HuH-7 (cell line): ENCODE measurements at regions not wholly inside any gene's neighbourhood (a gene's known extent, or its start where the extent isn't known, plus 50 kb on each side); places are given as distances from the start of the nearest gene placed in this dataset.

Source experiments
- DNase-seq: peaks from one replicate; pipeline ENCODE4 v3.0.0; 2011; ENCODE audit warnings: low spot score

GRCh38 chr1:165025805-165026204 is 330.7 kb downstream of the LMX1A start:
- DNase-seq: no peak

DNA sequence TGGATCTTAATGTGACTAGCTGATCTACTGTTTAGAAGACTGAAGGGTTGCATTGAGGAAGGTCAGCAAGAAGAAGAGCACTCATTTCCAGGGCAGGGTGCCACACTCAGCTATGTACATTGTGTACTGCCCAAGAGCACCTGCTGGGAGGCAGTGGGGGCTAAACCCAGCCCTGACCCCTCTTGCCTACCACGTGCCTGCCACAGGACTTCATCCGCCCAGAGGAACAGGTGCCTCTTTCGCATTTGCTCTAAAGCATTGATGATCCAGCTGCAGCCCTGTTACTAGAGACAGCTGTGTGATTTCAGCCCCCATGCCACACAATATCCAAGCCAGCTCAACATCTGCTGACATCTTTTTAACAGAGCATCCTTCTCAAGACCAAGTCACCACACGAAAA is 341.8 kb downstream of the LMX1A start:
- DNase-seq: no peak

DNA sequence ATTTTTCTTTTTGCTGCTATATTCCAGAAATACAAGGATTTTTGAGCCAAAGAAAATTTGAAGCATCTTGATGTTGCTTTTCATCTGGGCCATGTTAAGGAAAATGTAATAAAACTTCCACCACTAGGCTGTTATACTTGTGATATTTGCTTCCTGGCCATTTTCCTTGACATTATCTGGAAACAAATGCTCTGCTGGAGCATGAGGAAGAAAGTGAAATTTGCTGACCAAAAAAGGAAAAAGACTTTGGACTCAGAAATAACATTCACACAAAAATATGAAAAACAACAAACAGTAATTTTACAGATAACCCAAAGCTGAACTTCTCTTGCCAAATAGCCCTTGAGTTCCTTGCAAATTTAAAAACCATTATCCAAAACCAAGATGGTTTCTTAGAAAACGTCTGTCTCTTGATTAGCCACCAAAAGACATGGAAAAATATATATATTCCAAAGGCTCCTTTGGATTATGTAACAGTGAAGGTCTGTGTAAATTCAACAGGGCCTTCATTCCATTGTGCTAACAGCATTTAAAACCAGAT is 344.5 kb downstream of the LMX1A start:
- DNase-seq: no peak

- DNase-seq: no peak
Observed at GRCh38 chr1:165011186-165011585, 345.3 kb downstream of the LMX1A start.

GRCh38 chr1:165010418-165011070 is 346.0 kb downstream of the LMX1A start:
- DNase-seq: no peak

DNA sequence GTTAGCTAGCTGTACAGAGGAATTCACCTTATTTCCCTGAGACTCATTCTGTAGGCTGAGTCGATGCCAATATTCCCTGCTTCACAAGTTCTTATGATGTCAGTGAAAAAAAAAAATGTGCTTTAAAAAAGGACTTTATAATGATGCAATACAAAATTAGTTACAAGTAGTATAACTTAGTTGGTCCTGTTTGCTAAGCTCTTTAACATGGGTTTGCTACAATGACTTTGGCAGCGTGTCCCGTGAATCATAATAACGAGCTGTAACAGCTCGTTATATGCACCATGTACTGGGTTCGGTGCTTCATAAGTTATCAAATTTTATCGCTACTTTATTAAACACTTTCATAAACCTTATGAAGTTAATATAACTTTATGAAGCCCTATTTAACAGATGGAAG is 349.7 kb downstream of the LMX1A start:
- DNase-seq: no peak

DNA sequence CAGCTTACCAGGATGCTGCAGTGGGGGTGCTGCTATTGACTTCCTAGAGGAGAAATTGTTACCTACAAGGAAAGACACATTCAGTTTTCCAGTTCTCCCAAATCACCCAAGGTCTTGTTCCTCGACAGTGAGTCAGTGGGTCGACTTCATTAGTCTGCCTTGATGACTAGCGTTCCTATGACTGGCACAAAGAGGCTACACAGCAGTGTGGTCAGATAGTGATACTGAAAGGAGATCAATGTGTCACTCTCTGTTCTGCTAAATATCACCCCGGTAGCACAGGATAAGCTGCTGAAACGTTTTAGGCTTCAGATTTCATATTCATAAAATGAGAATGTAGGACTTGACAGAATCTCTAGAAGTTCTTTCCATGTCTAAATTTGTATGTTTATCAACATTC is 357.4 kb downstream of the LMX1A start:
- DNase-seq: no peak

DNA sequence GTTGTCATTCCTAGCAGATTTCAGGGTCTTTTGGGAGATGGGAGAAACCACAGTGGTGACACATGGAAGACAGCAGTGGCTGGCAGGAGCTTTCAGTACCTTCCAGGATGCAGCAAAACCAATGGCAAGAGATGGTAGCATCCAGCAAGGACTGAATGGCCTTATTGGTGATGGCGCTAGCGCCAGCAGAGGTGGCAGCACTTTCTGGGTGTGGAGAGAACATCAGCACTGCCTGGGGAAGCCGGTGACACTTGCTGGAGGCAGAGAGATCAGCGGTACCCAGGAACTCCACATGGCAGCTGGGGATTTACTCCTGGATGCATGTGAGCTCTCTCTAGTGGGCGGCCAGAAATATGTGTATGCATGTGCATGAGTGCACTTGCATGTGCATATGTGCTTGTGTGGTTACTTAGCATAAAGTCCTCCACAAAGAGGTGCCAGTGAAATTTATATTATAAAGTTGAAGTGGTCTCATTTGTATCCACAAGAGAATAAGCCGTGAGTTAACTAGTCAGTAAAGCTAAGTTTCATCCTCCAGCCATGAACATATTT is 364.7 kb downstream of the LMX1A start:
- no peak for DNase-seq

DNA sequence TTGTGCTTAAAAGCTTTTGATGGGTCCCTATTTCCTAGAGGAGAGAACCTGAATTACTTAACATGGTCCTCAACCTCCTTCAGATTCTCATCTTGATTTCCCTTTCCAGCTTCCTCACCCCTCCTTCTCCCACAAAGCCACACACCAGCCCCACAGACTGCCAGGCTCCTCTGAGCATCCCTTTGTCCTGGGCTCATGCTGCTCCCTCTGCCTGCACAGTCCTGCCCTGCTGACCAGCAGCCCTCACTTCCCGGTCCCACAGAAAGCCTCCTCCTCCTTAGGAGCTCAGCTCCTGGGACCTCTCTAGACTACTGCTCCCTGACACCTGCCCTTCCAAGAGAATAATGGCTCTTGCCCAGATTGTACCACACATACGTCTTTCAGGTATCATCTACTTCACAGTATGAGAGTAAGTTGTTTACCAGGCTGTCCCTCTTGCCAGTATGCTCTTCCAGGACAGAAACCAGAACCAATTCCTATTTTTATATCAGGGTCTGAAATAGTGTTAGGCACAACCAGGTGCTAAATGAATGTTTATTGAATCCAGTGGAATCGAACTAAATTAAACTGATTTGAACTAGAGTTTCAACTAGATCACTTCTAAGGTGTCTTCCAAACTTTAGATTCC is 373.4 kb downstream of the LMX1A start:
- no peak for DNase-seq

GRCh38 chr1:164982545-164982944 is 374.0 kb downstream of the LMX1A start:
- no peak for DNase-seq

DNA sequence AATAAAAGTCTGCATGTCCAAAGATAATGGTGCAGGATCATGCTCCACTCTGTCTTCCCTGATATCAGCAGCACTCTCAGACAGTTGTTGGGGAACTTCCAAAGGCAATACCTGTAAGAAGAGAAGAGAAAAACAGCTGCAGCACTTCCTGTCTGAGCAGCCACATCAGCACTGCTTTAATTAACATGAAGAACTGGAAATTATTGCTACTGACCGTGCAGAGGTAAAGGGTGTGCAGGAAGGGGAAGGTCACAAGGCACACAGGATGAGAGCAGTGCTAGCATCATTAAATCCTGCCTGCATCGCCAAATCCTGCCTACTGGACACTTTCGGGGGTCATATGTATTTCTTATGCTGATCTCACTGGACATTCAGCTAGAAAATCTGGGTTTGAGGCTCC is 379.0 kb downstream of the LMX1A start:
- no peak for DNase-seq

GRCh38 chr1:164971921-164972415 is 384.5 kb downstream of the LMX1A start:
- no peak for DNase-seq

GRCh38 chr1:164971391-164971790 is 385.1 kb downstream of the LMX1A start:
- no peak for DNase-seq

- DNase-seq: no peak
Observed at GRCh38 chr1:164969253-164969652, 387.3 kb downstream of the LMX1A start.

- DNase-seq: no peak
Observed at GRCh38 chr1:164967300-164967699, 389.2 kb downstream of the LMX1A start.

GRCh38 chr1:164961715-164962114 is 394.8 kb downstream of the LMX1A start:
- DNase-seq: no peak

GRCh38 chr1:164958982-164959768 is 397.3 kb downstream of the LMX1A start:
- DNase-seq: no peak

- no peak for DNase-seq
Observed at GRCh38 chr1:164953815-164954214, 394.8 kb downstream of the PBX1 start.

DNA sequence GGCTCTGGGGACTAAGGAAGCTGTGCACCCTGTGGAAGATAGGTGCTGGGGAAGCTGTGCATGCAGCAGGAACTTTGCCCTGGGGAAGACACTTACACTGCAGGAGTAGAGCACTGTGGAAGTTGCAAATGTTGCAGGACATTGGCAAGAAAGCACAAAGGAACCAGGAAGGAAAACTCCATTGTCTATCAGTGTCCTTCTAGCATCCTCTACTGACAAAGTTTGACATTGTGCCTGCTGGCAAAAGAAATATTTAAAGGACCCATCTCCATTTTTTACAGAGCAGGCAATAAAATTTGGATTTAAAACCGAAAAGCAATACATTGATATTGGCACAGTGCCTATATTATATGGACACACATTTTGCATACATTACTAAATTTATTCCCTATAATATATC is 394.1 kb downstream of the PBX1 start:
- no peak for DNase-seq

GRCh38 chr1:164951508-164951907 is 392.5 kb downstream of the PBX1 start:
- DNase-seq: no peak

DNA sequence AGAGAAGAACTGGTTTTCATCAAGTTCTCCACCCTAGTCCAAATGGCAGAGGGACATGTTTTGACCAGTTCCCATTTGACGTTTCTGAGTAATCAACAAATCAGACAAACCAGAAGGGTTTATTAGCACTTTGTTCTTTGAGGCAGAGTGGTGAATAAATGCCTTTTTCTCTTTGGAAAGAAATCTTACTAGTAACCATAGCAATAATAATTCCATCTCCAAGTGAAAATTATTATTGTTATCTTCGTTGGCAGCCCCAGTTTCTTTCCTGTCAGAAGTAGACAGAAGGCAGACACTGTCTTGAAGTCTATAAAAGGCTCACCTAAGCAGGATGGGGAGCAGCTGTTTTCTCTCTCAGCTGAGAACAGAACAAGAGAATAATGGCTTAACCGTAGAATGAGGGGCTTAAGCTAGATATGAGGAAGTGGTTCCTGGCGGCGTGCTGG is 391.6 kb downstream of the PBX1 start:
- DNase-seq: no peak

DNA sequence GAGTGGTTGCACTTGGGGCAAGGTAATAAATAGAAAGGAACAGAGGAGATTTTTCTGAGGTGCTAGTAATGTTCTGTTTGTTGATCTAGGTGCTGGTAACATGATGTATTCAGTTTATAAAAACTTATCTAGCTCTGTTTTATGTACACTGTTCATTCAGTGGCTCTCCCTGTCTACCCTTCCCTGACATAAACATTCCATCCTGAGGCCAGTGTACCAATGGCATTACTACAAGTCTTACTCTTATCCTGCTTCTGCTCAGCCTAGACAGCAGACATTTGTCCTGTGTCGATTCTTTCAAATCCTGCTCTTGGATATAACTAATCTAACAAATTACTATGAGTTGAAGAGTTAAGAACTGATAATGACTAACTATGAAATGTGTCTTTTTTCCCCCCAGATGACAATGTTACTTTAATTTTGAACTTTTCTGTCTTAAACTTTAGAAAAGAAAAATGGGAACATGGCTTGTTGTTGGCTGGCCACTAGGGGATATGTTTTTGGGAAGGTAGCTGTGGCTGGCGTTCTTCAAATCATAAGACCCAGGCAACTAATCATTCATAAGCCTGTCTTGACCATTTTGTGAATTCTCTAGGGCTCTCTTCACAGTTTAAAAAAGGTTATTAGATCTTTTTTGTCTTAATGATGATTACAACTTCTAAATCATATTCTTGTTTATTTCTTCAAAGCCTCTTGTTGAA is 390.9 kb downstream of the PBX1 start:
- no peak for DNase-seq
